ENCODE measurements at regions not wholly inside any gene's neighbourhood (a gene's known extent, or its start where the extent isn't known, plus 50 kb on each side); places are given as distances from the start of the nearest gene placed in this dataset.

- DNase-seq = no peak
These were observed 73.4 kb downstream of the PITPNM2 start for GRCh38 chr12:123077298-123078119.

GRCh38 chr12:123076604-123077297 lies 74.1 kb downstream of the PITPNM2 start:
- DNase-seq = peak; percentile 24 to 68

GRCh38 chr12:123075646-123076171 lies 75.2 kb downstream of the PITPNM2 start:
- DNase-seq = peak; percentile 62 to 79

GRCh38 chr12:123075087-123075645 lies 75.7 kb downstream of the PITPNM2 start:
- no peak for DNase-seq

- no peak for DNase-seq
These were observed 76.7 kb downstream of the PITPNM2 start for GRCh38 chr12:123073962-123074801.

GRCh38 chr12:123073292-123073691 lies 77.6 kb downstream of the PITPNM2 start:
- no peak for DNase-seq

- no peak for DNase-seq
These were observed 79.0 kb downstream of the PITPNM2 start for GRCh38 chr12:123071857-123072256.

GRCh38 chr12:123071099-123071800 lies 79.6 kb downstream of the PITPNM2 start:
- DNase-seq = no peak

GRCh38 chr12:123070267-123071081 lies 80.4 kb downstream of the PITPNM2 start:
- no peak for DNase-seq

- no peak for DNase-seq
These were observed 81.2 kb downstream of the PITPNM2 start for GRCh38 chr12:123069436-123070266.

GRCh38 chr12:123067654-123068053 lies 83.2 kb downstream of the PITPNM2 start:
- no peak for DNase-seq

GRCh38 chr12:123066384-123066710 lies 84.5 kb downstream of the PITPNM2 start:
- no peak for DNase-seq

- no peak for DNase-seq
These were observed 85.1 kb downstream of the PITPNM2 start for GRCh38 chr12:123065676-123066383.

GRCh38 chr12:123064885-123065619 lies 84.6 kb downstream of the ARL6IP4 start:
- no peak for DNase-seq

GRCh38 chr12:123064366-123064765 lies 83.9 kb downstream of the ARL6IP4 start:
- DNase-seq = no peak

GRCh38 chr12:123063535-123063934 lies 83.1 kb downstream of the ARL6IP4 start:
- DNase-seq = no peak

- DNase-seq = no peak
These were observed 82.4 kb downstream of the ARL6IP4 start for GRCh38 chr12:123062681-123063486.

All from stimulated activated CD4-positive, alpha-beta T cell treated with anti-CD3 and anti-CD28 coated beads, Interleukin-4, amount 100 ng/mL, for 4 hours (primary cell).